GM12875 (cell line): ENCODE measurements at regions not wholly inside any gene's neighbourhood (a gene's known extent, or its start where the extent isn't known, plus 50 kb on each side); places are given as distances from the start of the nearest gene placed in this dataset.

Source experiments
- H3K4me3 ChIP-seq: one replicate; pipeline ENCODE4 v1.5.1; 2011; ENCODE audit warnings: low read depth, low read length, control low read depth
- TF ChIP-seq, protein P1 (sequence below): IDR thresholded peaks from 2 replicates; pipeline ENCODE4 v1.5.1; 2011; ENCODE audit warnings: low read depth, mild to moderate bottlenecking, control low read depth, inconsistent platforms, low read length, moderate library complexity, borderline replicate concordance; ENCODE audit not compliant: insufficient read depth

DNA sequence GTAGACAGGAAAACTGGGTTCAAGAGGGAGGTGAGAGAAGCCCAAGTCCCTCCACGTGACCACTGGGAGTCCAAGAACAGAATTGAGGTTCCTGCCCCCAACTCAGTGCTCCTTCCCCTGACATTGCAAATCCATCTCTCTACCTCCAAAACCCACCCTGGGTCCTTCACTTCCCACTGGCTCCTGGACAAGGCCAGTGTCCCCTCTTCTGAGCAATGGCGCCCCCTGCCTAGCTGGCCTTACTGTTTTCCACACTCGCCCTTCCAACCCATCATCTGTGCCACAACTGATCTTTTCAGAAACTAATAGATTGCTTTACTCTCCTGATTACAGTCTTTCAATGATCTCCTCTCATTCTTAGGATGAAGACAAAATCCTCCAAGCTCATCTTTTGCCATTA, 200.3 kb downstream of the ANKRD60 start:
- H3K4me3 ChIP-seq, result no peak overlapping the region
- TF ChIP-seq, protein P1, sequence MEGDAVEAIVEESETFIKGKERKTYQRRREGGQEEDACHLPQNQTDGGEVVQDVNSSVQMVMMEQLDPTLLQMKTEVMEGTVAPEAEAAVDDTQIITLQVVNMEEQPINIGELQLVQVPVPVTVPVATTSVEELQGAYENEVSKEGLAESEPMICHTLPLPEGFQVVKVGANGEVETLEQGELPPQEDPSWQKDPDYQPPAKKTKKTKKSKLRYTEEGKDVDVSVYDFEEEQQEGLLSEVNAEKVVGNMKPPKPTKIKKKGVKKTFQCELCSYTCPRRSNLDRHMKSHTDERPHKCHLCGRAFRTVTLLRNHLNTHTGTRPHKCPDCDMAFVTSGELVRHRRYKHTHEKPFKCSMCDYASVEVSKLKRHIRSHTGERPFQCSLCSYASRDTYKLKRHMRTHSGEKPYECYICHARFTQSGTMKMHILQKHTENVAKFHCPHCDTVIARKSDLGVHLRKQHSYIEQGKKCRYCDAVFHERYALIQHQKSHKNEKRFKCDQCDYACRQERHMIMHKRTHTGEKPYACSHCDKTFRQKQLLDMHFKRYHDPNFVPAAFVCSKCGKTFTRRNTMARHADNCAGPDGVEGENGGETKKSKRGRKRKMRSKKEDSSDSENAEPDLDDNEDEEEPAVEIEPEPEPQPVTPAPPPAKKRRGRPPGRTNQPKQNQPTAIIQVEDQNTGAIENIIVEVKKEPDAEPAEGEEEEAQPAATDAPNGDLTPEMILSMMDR, result no peak

GRCh38 chr20:58026361-58026760, 202.1 kb downstream of the ANKRD60 start:
- TF ChIP-seq, protein P1, result no peak
- H3K4me3 ChIP-seq, result no peak overlapping the region

DNA sequence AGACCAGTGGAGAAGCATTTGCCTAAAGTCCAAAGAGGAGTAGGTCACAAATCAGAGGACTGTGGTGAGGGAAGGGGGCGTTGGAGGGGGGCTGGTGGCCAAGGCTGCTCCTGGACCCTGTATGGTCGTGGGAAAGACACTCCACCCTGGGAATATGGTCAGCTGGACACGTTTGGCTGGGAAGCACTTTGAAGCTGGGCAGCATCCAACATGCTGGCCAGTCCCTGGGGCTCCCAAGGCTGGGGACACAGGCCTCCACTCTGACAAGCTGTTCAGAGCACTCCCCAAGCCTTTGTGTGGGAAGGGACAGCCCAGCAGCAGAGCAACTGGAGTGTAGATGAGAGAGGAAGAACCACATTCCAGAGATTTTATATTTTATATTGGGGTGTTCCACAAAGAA, 203.2 kb downstream of the ANKRD60 start:
- TF ChIP-seq, protein P1, result no peak

GRCh38 chr20:58024241-58024721, 204.2 kb downstream of the ANKRD60 start:
- no peak overlapping the region for H3K4me3 ChIP-seq
- TF ChIP-seq, protein P1, result no peak

More for the DNA sequence above, 203.2 kb downstream of the ANKRD60 start:
- no peak overlapping the region for H3K4me3 ChIP-seq

DNA sequence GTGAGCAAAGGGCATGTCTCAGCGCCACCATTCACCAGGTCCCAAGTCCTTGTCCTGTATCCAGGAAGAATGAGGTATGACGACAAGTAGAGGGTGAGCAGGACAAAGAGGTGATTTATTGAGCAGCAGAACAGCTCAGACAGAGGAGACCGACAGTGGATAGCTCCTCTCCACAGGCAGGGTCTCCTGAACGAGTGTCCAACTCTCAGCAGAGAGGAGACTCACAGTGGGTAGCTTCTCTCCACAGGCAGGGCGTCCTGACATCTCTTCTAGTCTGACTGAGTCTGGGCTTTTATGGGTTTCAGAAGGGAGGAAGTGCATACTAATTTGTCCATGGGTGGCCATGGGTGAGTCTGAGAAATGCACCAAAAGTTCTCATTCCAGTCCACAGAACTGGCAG, 204.7 kb downstream of the ANKRD60 start:
- TF ChIP-seq, protein P1, result no peak
- H3K4me3 ChIP-seq, result no peak overlapping the region

- no peak overlapping the region for H3K4me3 ChIP-seq
- TF ChIP-seq, protein P1, result no peak
Measured at GRCh38 chr20:58023346-58023745, 205.1 kb downstream of the ANKRD60 start.

- TF ChIP-seq, protein P1, result no peak
- H3K4me3 ChIP-seq, result no peak overlapping the region
Measured at GRCh38 chr20:58022711-58023110, 205.7 kb downstream of the ANKRD60 start.
